K562 (cell line): ENCODE measurements at regions not wholly inside any gene's neighbourhood (a gene's known extent, or its start where the extent isn't known, plus 50 kb on each side); places are given as distances from the start of the nearest gene placed in this dataset.

Source experiments
- ATAC-seq: fragments of 200-7000 bp; cut with Tn5 transposase; 3 replicates; pipeline ENCODE4 v1.9.1; 2020; ENCODE audit warnings: moderate library complexity
- BruUV-seq: library from RNA; stranded (reverse); fragments of 400-500 nt; replicated peaks from 2 replicates; lab custom pipeline; 2021; lab: Mats Ljungman, UMichigan
- CTCF ChIA-PET: fragments of 300-600 bp; formaldehyde crosslinking; extraction: SDS; loops from one replicate; lab custom pipeline; 2021; ENCODE audit warnings: low intra/inter-chr PET ratio; lab: Yijun Ruan, JAX
- POLR2A ChIA-PET: fragments of 300-600, 350-650 bp; sonication (Branson Sonifier 250); formaldehyde crosslinking; extraction: SDS; loops from one replicate; lab custom pipeline; 2021; ENCODE audit warnings: antibody characterized with exemption, inconsistent platforms; lab: Yijun Ruan, JAX
- DNase-seq, 4 experiments: peaks; one replicate each; pipeline versions ENCODE4 v3.0.0 to v3.0.0-alpha.2; 2011 to 2018; ENCODE audit warnings: low spot score in 3 of 4, mixed read lengths in 3 of 4; ENCODE audit errors: extremely low read depth in 1 of 4
- FAIRE-seq: peaks from 2 replicates; lab custom pipeline; 2011; peaks lifted over from hg19 to GRCh38; lab: Jason Lieb, UNC
- H2AFZ ChIP-seq: 2 replicates; pipeline ENCODE4 v1.6.0; 2011; ENCODE audit warnings: low read depth, low read length, control low read depth, inconsistent platforms
- H3K27ac ChIP-seq: fragments of 200-600 bp; 3 replicates; pipeline ENCODE4 v1.8.0; 2011; ENCODE audit warnings: low read depth, mild to moderate bottlenecking, control low read depth, inconsistent platforms, low read length, moderate library complexity, mixed read lengths; ENCODE audit errors: extremely low read depth
- H3K27me3 ChIP-seq, 2 experiments: fragments of 300-600 bp in 1 of 2; 2 replicates in 1 of 2; 3 replicates in 1 of 2; pipeline versions ENCODE4 v1.6.0 to v1.8.0; 2011; ENCODE audit warnings: inconsistent platforms in 2 of 2, low read length in 2 of 2, mild to moderate bottlenecking in 1 of 2, mixed read lengths in 1 of 2, moderate library complexity in 1 of 2; ENCODE audit not compliant: control insufficient read depth in 2 of 2, insufficient read depth in 2 of 2
- H3K36me3 ChIP-seq: fragments of 300-600 bp; 3 replicates; pipeline ENCODE4 v1.8.0; 2011; ENCODE audit warnings: mild to moderate bottlenecking, low read length, inconsistent platforms; ENCODE audit not compliant: control insufficient read depth, insufficient read depth
- H3K4me1 ChIP-seq, 2 experiments: fragments of 200-600 bp in 1 of 2; replicated peaks in 1 of 2; 2 replicates in 1 of 2; 3 replicates in 1 of 2; pipeline versions ENCODE4 v1.5.1 to v1.8.0; 2011; ENCODE audit warnings: inconsistent platforms in 2 of 2, low read length in 2 of 2, mild to moderate bottlenecking in 1 of 2, mixed read lengths in 1 of 2, moderate library complexity in 1 of 2; ENCODE audit not compliant: control insufficient read depth in 2 of 2, insufficient read depth in 2 of 2
- H3K4me2 ChIP-seq: 2 replicates; pipeline ENCODE4 v1.6.1; 2011; ENCODE audit warnings: low read length, control low read depth, inconsistent platforms, mixed read lengths; ENCODE audit not compliant: insufficient read depth
- H3K4me3 ChIP-seq: fragments of 200-600 bp; sonication (generic), shearing (Covaris generic); 2 replicates; pipeline ENCODE4 v1.5.1; 2016; ENCODE audit warnings: control low read depth, inconsistent platforms
- H3K79me2 ChIP-seq: fragments of 200-600 bp; 3 replicates; pipeline ENCODE4 v1.8.0; 2011; ENCODE audit warnings: low read length, inconsistent platforms; ENCODE audit not compliant: control insufficient read depth, insufficient read depth
- H3K9ac ChIP-seq, 2 experiments: 2 replicates each; pipeline versions ENCODE4 v1.6.0 to v1.6.1; 2011; ENCODE audit warnings: low read depth in 2 of 2, low read length in 2 of 2, control low read depth in 1 of 2, inconsistent platforms in 1 of 2, mild to moderate bottlenecking in 1 of 2, mixed read lengths in 1 of 2; ENCODE audit not compliant: insufficient read depth in 1 of 2
- H3K9me1 ChIP-seq: one replicate; pipeline ENCODE4 v1.6.0; 2011; ENCODE audit warnings: inconsistent platforms, mild to moderate bottlenecking, low read length, moderate library complexity; ENCODE audit not compliant: control insufficient read depth, insufficient read depth
- H3K9me3 ChIP-seq: replicated peaks from 2 replicates; pipeline ENCODE4 v1.5.1; 2011; ENCODE audit warnings: low read depth, low read length, inconsistent platforms; ENCODE audit not compliant: control insufficient read depth, insufficient read depth
- H4K20me1 ChIP-seq: replicated peaks from 2 replicates; pipeline ENCODE4 v1.6.1; 2011; ENCODE audit warnings: low read length, inconsistent platforms, mixed read lengths; ENCODE audit not compliant: control insufficient read depth, insufficient read depth
- EWSR1 ChIP-seq: fragments of 450-650 bp; IDR thresholded peaks from 2 replicates; pipeline ENCODE4 v1.6.1; 2018; ENCODE audit warnings: borderline replicate concordance, mild to moderate bottlenecking, low read depth, moderate library complexity; ENCODE audit not compliant: partially characterized antibody
- NCOA2 ChIP-seq, 2 experiments: fragments of 450-650 bp; IDR thresholded peaks; 2 replicates each; pipeline ENCODE4 v1.6.1; 2018; ENCODE audit warnings: mild to moderate bottlenecking in 2 of 2, moderate library complexity in 1 of 2; ENCODE audit not compliant: partially characterized antibody in 2 of 2
- PHF8 ChIP-seq: fragments of 200-600 bp; sonication (generic); IDR thresholded peaks from 2 replicates; pipeline ENCODE4 v1.6.1; 2012; ENCODE audit warnings: mixed run types, mild to moderate bottlenecking, inconsistent platforms, low read length, moderate library complexity, borderline replicate concordance
- PYGO2 ChIP-seq: fragments of 450-650 bp; IDR thresholded peaks from 2 replicates; pipeline ENCODE4 v1.6.1; 2016; ENCODE audit warnings: mild to moderate bottlenecking, missing genetic modification characterization, moderate library complexity, missing compliant biosample characterization
- SMARCC2 ChIP-seq: fragments of 450-650 bp; IDR thresholded peaks from 2 replicates; pipeline ENCODE4 v1.6.1; 2017; ENCODE audit warnings: antibody characterized with exemption, moderate library complexity, mild to moderate bottlenecking, low read depth
- SNRNP70 ChIP-seq: fragments of 200-400 bp; formaldehyde crosslinking; optimal IDR thresholded peaks from 2 replicates; pipeline ENCODE3; 2017; ENCODE audit warnings: low read depth, low read length
- TEAD4 ChIP-seq, 2 experiments: sonication (generic) in 1 of 2; formaldehyde crosslinking in 1 of 2; IDR thresholded peaks; 2 replicates each; pipeline versions ENCODE4 v1.6.1 to v1.8.0; 2012 to 2022; ENCODE audit warnings: borderline replicate concordance in 1 of 2, inconsistent platforms in 1 of 2, low read length in 1 of 2, mild to moderate bottlenecking in 1 of 2, missing genetic modification reagents in 1 of 2
- ZNF134 ChIP-seq: fragments of 250-450 bp; sonication (Bioruptor Pico); conservative IDR thresholded peaks from 2 replicates; pipeline ENCODE4 v1.4.0; 2020
- WGBS: fragments of 100-300 bp; shearing (Covaris generic); methylation state at CpG from one replicate; pipeline ENCODE4 v1.1.6; 2016; ENCODE audit warnings: low coverage, mixed read lengths; ENCODE audit not compliant: insufficient coverage; ENCODE audit errors: missing lambda C conversion rate; 5-methylcytosine and 5-hydroxymethylcytosine counted together
- in situ Hi-C: fragments of 300-500 bp; cut with MboI; formaldehyde crosslinking; loops from 4 replicates; pipeline ENCODE4 v1.15.0; 2018; ENCODE audit warnings: inconsistent platforms, mixed read lengths
- intact Hi-C: fragments of 100-400 bp; cut with micrococcal nuclease; formaldehyde crosslinking; loops from 2 replicates; pipeline ENCODE4 v1.14.2; 2022
- TF ChIP-seq, protein P1 (sequence below): fragments of 250-450 bp; sonication (Bioruptor Pico); IDR thresholded peaks from 2 replicates; pipeline ENCODE4 v1.8.0; 2022; ENCODE audit warnings: moderate library complexity, mild to moderate bottlenecking, inconsistent platforms
- TF ChIP-seq, protein P2 (sequence below): fragments of 250-450 bp; sonication (Bioruptor Pico); IDR thresholded peaks from 2 replicates; pipeline ENCODE4 v1.4.0; 2020; ENCODE audit warnings: mild to moderate bottlenecking, moderate library complexity
- TF ChIP-seq, protein P3 (sequence below), 2 experiments: fragments of 450-650 bp; IDR thresholded peaks; 2 replicates each; pipeline ENCODE4 v1.6.1; 2016

DNA sequence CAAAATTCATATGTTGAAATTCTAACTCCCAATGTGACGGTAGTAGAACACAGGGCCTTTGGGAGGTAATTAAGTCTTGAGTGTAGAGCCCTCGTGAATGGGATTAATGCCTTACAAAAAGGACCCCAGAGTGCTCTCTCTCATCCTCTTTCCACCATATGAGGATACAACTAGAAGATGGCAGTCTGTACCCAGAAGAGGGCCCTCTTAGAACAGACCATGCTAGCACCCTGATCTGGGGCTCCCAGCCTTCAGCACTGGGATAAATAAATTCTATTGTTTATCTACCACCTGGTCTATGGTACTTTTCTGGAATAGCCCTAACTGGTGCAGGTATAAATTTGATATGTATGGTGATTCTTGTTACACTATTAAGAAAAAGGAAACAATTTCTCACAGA is 332.3 kb downstream of the BRINP1 start:
- intact Hi-C loops (no loop called here), in situ Hi-C loops (no loop called here)
- Histone ChIP-seq H3K4me1 (no peaks in the 10 kb centered on the region), H3K27ac (no peak overlapping the region), H3K27me3 (no peaks in the 10 kb centered on the region), H2AFZ (no peak overlapping the region), H3K36me3 (no peaks in the 10 kb centered on the region), H3K79me2 (no peaks in the 10 kb centered on the region), H3K4me3 (no peak overlapping the region), H3K9ac (no peak overlapping the region), H3K4me2 (no peak overlapping the region), H3K9me1 (no peaks in the 10 kb centered on the region), H3K9me3 (no peaks in the 10 kb centered on the region), H4K20me1 (no peaks in the 10 kb centered on the region)
- ATAC-seq (no peak), FAIRE-seq (no peak), DNase-seq (no peak)
- BruUV-seq = no TSS peak
- 0% methylated on average over 2 of the region's 2 CpGs for WGBS
- ChIA-PET CTCF (no interaction called here), POLR2A (no interaction called here)
- TF ChIP-seq, protein P1, sequence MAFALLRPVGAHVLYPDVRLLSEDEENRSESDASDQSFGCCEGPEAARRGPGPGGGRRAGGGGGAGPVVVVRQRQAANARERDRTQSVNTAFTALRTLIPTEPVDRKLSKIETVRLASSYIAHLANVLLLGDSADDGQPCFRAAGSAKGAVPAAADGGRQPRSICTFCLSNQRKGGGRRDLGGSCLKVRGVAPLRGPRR = no peak
- TF ChIP-seq SNRNP70 (no peak), SMARCC2 (no peak), PHF8 (no peak), EWSR1 (no peak), NCOA2 (IDR thresholded peaks at IDR 0.05; ENCODE audit: partially characterized antibody in 2 of 2) (no peak), TEAD4 (IDR thresholded peaks at IDR 0.05; ENCODE audit: low read length) (no peak), TEAD4 (CRISPR knock-in tag; IDR thresholded peaks at IDR 0.05; ENCODE audit: borderline replicate concordance) (no peak), ZNF134 (CRISPR knock-in tag) (no peak), PYGO2 (tag) (no peak)
- TF ChIP-seq, protein P2, sequence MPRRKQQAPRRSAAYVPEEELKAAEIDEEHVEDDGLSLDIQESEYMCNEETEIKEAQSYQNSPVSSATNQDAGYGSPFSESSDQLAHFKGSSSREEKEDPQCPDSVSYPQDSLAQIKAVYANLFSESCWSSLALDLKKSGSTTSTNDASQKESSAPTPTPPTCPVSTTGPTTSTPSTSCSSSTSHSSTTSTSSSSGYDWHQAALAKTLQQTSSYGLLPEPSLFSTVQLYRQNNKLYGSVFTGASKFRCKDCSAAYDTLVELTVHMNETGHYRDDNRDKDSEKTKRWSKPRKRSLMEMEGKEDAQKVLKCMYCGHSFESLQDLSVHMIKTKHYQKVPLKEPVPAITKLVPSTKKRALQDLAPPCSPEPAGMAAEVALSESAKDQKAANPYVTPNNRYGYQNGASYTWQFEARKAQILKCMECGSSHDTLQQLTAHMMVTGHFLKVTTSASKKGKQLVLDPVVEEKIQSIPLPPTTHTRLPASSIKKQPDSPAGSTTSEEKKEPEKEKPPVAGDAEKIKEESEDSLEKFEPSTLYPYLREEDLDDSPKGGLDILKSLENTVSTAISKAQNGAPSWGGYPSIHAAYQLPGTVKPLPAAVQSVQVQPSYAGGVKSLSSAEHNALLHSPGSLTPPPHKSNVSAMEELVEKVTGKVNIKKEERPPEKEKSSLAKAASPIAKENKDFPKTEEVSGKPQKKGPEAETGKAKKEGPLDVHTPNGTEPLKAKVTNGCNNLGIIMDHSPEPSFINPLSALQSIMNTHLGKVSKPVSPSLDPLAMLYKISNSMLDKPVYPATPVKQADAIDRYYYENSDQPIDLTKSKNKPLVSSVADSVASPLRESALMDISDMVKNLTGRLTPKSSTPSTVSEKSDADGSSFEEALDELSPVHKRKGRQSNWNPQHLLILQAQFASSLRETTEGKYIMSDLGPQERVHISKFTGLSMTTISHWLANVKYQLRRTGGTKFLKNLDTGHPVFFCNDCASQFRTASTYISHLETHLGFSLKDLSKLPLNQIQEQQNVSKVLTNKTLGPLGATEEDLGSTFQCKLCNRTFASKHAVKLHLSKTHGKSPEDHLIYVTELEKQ (CRISPR knock-in tag) = no peak
- TF ChIP-seq, protein P3, sequence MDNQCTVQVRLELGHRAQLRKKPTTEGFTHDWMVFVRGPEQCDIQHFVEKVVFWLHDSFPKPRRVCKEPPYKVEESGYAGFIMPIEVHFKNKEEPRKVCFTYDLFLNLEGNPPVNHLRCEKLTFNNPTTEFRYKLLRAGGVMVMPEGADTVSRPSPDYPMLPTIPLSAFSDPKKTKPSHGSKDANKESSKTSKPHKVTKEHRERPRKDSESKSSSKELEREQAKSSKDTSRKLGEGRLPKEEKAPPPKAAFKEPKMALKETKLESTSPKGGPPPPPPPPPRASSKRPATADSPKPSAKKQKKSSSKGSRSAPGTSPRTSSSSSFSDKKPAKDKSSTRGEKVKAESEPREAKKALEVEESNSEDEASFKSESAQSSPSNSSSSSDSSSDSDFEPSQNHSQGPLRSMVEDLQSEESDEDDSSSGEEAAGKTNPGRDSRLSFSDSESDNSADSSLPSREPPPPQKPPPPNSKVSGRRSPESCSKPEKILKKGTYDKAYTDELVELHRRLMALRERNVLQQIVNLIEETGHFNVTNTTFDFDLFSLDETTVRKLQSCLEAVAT (IDR thresholded peaks at IDR 0.05) = no peak
